ENCODE measurements at regions not wholly inside any gene's neighbourhood (a gene's known extent, or its start where the extent isn't known, plus 50 kb on each side); places are given as distances from the start of the nearest gene placed in this dataset.
"Not testable (repeated sequence)": the region's sequence is repeated elsewhere in the genome, so short reads cannot be mapped to it uniquely, and the experiment has no call there.

GRCh38 chr1:220942278-220942677, 63.0 kb downstream of the HLX start:
- POLR2A ChIA-PET = no interaction called here
- CTCF ChIA-PET = interaction anchor here (1.3 kb wide), 1 partner anchor 19 kb away, joined by 4 read pairs; no protein-coding TSS in a partner anchor

GRCh38 chr1:220942914-220943313, 63.7 kb downstream of the HLX start:
- CTCF ChIA-PET; H3K4me3 ChIP-seq (ENCODE audit: low read depth, low read length); POLR2A ChIA-PET; DNase-seq (ENCODE audit: low read depth, low spot score): not testable (repeated sequence)

More at GRCh38 chr1:220942278-220942677, 63.0 kb downstream of the HLX start:
- DNase-seq (ENCODE audit: low read depth, low spot score) = no peak
- no peak overlapping the region for H3K4me3 ChIP-seq (ENCODE audit: low read depth, low read length)
- no peak for TF ChIP-seq CTCF (IDR thresholded peaks at IDR 0.05; ENCODE audit: insufficient read depth, low read length, missing control alignments)

- DNase-seq (ENCODE audit: low read depth, low spot score) = no peak
- ChIA-PET CTCF (interaction anchor here (0.6 kb wide), 1 partner anchor 64 kb away, joined by 3 read pairs; the partner anchor contains the start of gene HLX), POLR2A (no interaction called here)
- TF ChIP-seq CTCF (IDR thresholded peaks at IDR 0.05; ENCODE audit: insufficient read depth, low read length, missing control alignments) = no peak
- H3K4me3 ChIP-seq (ENCODE audit: low read depth, low read length) = no peak overlapping the region
Measured at GRCh38 chr1:220943319-220943996, 64.2 kb downstream of the HLX start.

GRCh38 chr1:220950576-220950975, 71.3 kb downstream of the HLX start:
- ChIA-PET CTCF (no interaction called here), POLR2A (no interaction called here)
- H3K4me3 ChIP-seq (ENCODE audit: low read depth, low read length) = no peak overlapping the region
- no peak for TF ChIP-seq CTCF (IDR thresholded peaks at IDR 0.05; ENCODE audit: insufficient read depth, low read length, missing control alignments)
- DNase-seq (ENCODE audit: low read depth, low spot score) = no peak

- no peak for TF ChIP-seq CTCF (IDR thresholded peaks at IDR 0.05; ENCODE audit: insufficient read depth, low read length, missing control alignments)
- ChIA-PET CTCF (interaction anchor here (1.9 kb wide), 1 partner anchor 250 kb away, joined by 7 read pairs; no protein-coding TSS in a partner anchor), POLR2A (no interaction called here)
- no peak overlapping the region for H3K4me3 ChIP-seq (ENCODE audit: low read depth, low read length)
- no peak for DNase-seq (ENCODE audit: low read depth, low spot score)
Measured at GRCh38 chr1:220952961-220953643, 73.9 kb downstream of the HLX start.

GRCh38 chr1:220954321-220955075, 75.3 kb downstream of the HLX start:
- TF ChIP-seq CTCF (IDR thresholded peaks at IDR 0.05; ENCODE audit: insufficient read depth, low read length, missing control alignments) = no peak
- no peak overlapping the region for H3K4me3 ChIP-seq (ENCODE audit: low read depth, low read length)
- ChIA-PET POLR2A (no interaction called here), CTCF (interaction anchor here (1.9 kb wide), 1 partner anchor 249 kb away, joined by 7 read pairs; no protein-coding TSS in a partner anchor)
- no peak for DNase-seq (ENCODE audit: low read depth, low spot score)

Measured in AG04449 (cell line).